HepG2 (cell line): ENCODE measurements at regions not wholly inside any gene's neighbourhood (a gene's known extent, or its start where the extent isn't known, plus 50 kb on each side); places are given as distances from the start of the nearest gene placed in this dataset.

ENCODE experiments used
- EZH2 ChIP-seq: conservative IDR thresholded peaks from 2 replicates; pipeline ENCODE4 v1.6.1; 2012; ENCODE audit warnings: mild to moderate bottlenecking, low read depth, low read length, moderate library complexity
- PHF5A ChIP-seq: IDR thresholded peaks from one replicate; pipeline ENCODE4 v1.6.1; 2018; ENCODE audit warnings: low read depth, missing genetic modification reagents; ENCODE audit not compliant: unreplicated experiment
- ZNF121 ChIP-seq: sonication (generic); formaldehyde crosslinking; IDR thresholded peaks from 2 replicates; pipeline ENCODE4 v1.5.0; 2020; ENCODE audit warnings: mild to moderate bottlenecking, missing genetic modification reagents
- ZNF138 ChIP-seq: sonication (generic); formaldehyde crosslinking; IDR thresholded peaks from 2 replicates; pipeline ENCODE4 v1.5.0; 2020; ENCODE audit warnings: mild to moderate bottlenecking, low read depth, missing genetic modification reagents
- TF ChIP-seq, protein P1 (sequence below): sonication (generic); formaldehyde crosslinking; IDR thresholded peaks from 2 replicates; pipeline ENCODE4 v1.5.1; 2020; ENCODE audit warnings: mild to moderate bottlenecking, missing genetic modification reagents

DNA sequence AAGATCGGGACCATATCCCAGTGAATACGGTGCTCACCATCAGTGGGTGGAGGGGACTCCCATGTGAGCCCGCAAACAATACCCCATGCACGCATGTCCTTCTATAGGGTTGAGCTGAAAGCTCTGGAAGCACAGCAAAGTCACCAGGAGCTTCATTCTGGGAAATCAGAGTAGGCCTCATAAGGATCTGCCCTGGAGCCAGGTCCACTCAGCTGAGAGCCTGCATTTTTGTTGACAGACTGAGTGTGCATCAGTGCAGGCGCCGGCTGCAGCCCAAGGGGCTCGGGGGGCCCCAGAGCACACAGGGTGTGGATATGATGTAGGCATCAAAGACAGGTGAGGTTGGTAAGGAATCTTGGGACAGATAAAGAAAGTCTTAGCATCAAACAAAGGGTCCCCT lies 79.8 kb upstream of the CD93 start:
- no peak for TF ChIP-seq PHF5A
- TF ChIP-seq ZNF138, result no peak
- TF ChIP-seq ZNF121 (CRISPR knock-in tag), result no peak
- TF ChIP-seq EZH2, result no peak
- TF ChIP-seq, protein P1, sequence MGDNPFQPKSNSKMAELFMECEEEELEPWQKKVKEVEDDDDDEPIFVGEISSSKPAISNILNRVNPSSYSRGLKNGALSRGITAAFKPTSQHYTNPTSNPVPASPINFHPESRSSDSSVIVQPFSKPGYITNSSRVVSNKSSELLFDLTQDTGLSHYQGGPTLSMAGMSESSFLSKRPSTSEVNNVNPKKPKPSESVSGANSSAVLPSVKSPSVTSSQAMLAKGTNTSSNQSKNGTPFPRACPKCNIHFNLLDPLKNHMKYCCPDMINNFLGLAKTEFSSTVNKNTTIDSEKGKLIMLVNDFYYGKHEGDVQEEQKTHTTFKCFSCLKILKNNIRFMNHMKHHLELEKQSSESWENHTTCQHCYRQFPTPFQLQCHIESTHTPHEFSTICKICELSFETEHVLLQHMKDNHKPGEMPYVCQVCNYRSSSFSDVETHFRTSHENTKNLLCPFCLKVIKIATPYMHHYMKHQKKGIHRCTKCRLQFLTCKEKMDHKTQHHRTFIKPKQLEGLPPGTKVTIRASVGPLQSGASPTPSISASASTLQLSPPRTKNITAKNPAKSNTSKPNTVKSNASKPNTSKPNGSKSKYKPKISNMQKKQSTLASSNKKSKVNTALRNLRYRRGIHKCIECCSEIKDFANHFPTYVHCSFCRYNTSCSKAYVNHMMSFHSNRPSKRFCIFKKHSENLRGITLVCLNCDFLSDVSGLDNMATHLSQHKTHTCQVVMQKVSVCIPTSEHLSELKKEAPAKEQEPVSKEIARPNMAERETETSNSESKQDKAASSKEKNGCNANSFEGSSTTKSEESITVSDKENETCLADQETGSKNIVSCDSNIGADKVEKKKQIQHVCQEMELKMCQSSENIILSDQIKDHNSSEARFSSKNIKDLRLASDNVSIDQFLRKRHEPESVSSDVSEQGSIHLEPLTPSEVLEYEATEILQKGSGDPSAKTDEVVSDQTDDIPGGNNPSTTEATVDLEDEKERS, result no peak
